GM12874 (cell line): ENCODE measurements at regions not wholly inside any gene's neighbourhood (a gene's known extent, or its start where the extent isn't known, plus 50 kb on each side); places are given as distances from the start of the nearest gene placed in this dataset.

Experiments
- TF ChIP-seq, protein P1 (sequence below): IDR thresholded peaks from 2 replicates; pipeline ENCODE4 v1.5.1; 2011; ENCODE audit warnings: low read depth, mild to moderate bottlenecking, control low read depth, low read length, moderate library complexity; ENCODE audit not compliant: insufficient read depth

DNA sequence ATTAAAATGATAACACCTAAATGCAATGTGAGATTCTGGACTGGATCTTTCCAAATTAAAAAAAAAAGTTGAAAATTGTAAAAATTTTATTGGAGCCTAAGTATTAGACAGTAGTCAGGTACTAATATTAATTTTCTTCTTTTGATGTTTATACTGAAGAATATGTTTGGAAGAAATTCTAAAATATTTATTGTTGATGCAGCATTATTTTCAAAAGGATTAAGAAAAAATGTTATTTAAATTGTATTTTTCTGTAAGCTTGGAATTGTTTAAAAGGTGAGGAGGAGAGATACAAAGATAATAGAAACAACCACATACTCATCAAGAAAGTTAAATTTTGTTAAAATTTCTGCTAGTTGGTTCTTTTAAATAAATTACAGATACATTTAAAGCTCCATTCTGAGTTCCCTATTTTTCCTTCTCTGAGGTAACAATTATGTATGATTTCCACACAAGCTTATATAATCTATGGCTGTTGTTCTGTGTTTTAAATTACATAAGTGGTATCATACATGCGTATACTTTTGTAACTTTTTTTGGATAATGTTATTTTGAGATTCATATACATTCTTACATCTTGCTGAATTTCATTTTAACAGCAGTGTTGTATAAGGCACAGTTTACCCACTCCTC is 180.3 kb upstream of the RGS18 start:
- TF ChIP-seq, protein P1, sequence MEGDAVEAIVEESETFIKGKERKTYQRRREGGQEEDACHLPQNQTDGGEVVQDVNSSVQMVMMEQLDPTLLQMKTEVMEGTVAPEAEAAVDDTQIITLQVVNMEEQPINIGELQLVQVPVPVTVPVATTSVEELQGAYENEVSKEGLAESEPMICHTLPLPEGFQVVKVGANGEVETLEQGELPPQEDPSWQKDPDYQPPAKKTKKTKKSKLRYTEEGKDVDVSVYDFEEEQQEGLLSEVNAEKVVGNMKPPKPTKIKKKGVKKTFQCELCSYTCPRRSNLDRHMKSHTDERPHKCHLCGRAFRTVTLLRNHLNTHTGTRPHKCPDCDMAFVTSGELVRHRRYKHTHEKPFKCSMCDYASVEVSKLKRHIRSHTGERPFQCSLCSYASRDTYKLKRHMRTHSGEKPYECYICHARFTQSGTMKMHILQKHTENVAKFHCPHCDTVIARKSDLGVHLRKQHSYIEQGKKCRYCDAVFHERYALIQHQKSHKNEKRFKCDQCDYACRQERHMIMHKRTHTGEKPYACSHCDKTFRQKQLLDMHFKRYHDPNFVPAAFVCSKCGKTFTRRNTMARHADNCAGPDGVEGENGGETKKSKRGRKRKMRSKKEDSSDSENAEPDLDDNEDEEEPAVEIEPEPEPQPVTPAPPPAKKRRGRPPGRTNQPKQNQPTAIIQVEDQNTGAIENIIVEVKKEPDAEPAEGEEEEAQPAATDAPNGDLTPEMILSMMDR, result no peak

DNA sequence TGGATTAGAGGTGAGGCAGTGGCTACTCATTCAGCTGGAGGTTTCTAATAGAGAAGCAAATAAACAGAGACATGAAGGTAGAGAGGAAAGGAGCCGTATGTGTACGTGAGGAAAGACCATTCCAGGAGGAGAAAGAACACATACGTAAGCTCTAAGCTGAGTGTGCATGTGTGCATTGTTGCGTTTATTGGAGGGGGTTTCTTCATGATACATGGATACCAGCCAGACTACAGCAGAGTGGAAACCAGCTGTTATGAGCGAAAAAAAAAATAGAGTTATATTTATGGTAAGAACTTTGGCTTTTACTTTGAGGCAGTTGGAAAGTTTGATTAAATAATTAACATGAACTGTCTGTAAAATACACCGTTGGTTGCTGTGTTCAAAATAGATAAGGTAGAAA is 173.4 kb upstream of the RGS18 start:
- TF ChIP-seq, protein P1, result no peak

DNA sequence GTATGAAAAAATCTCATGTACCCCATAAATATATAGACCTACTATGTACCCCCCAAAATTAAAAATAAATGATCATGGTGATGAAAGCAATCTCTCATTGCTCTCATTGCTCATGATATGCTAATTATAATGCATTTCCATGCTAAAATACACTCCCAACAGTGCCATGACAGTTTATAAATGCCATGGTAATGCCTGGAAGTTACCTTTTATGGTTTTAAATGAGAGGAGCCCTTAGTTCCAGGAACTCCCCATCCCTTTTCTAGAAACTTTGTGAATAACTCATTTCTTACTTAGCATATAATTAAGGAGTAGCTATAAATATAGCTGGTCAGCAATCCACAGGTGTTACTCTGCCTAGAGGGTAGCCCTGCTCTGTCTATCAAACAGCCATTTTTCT is 166.1 kb upstream of the RGS18 start:
- TF ChIP-seq, protein P1, result no peak

DNA sequence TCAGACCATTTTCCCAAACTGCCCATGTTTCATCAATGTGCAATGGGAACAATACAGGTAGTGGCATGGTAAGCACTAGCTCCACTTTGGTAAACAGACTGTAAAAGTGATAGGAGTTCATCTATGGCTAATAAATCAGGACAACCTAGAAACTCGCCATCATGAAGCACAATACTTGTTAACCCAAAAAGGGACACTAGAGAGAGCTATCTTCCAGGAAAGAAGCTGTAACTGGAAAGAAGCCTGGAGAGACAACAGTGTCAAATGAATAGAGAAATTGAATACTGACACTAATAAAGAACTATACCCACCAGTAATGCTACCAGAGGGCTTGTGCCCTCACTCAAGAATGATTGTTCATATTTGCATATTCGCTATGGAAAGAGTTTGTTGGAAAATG is 164.7 kb upstream of the RGS18 start:
- TF ChIP-seq, protein P1, result no peak

DNA sequence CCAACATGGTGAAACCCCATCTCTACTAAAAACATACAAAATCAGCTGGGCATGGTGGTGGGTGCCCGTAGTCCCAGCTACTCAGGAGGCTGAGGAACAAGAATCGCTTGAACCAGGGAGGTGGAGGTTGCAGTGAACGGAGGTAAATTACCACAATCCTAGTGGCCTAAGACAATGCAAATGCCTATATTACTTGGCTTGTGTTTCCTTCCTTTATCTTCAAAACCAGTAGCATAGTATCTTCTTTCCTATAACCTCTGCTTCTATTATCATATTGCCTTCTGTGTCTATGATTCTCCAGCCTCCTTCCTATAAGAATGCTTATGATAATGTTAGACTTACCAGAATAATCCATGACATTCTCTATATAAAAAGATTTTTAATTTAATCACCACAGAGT is 156.2 kb upstream of the RGS18 start:
- TF ChIP-seq, protein P1, result no peak

DNA sequence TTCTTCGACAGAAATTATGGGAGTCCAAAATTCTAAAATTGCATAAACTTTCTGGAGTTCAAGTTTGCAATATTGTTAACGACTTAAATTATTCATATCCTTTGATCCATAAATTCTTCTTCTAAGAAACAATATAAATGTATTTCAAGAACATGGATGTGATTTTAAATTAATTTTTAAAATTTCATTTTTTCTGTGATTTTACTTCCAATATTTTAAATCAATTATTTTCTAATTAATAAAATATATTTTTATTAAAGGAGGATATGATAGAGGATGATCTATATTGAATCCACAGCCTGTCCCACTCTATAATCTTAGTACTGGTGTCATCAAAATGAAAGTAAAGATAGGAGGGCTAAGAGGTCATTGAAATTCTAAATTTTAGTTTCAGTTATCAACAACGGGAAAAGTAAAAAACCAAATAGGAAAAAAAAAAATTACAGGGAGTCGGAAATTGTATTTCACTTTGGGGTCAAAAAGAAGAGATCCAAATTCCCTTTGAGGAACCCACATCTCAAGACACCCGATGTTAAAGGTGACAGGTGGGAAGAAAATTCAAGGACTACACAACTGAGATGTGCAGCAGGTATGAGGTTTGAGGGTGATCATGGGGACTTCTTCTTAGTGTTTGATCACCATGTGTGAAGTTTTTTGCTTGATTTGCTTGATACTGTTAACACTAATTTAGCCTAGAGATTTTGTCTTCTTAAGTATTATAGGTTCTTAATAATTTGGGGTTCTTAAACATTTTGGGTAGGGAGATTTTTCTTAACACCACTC is 154.8 kb upstream of the RGS18 start:
- TF ChIP-seq, protein P1, result no peak

DNA sequence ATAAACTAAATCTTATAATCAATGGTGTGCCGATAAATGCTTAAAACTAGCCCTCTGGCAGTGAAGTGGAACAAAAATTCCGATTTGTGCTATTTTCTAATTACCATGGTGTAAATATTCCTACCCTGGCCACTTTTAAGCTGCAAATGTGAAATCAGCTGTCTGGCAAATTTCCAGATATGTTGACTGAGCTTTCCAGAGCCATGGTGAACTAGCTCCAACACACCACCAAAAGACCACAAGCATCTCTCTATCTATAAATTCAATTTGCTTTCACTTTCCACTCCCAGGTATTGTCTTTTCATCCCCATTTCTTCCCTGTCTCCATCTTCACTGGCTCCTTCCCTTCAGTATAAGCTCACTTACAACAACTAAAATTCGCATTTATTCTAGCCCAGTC is 152.3 kb upstream of the RGS18 start:
- TF ChIP-seq, protein P1, result no peak
